ENCODE measurements at regions not wholly inside any gene's neighbourhood (a gene's known extent, or its start where the extent isn't known, plus 50 kb on each side); places are given as distances from the start of the nearest gene placed in this dataset.

DNA sequence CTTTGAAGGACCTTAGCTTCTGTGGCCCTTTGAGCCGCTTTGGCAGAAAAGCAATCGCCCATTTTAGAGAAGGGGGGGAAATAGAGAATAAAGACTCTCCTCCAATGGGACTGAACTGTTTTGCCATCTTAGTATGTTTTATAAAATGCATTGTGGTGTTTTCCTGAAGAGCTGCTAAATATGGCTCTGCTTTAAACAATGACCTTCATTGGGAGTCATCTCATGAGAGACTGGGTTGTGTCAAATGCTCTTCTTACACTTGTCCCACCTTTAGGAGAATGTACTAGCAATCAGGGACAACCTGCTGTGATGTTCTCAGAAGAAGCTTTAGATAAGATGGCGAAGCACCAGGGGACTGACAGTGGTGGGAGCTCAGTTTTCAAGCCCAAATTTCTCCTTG lies 418.9 kb upstream of the POU3F3 start:
- Histone ChIP-seq H2BK20ac (ENCODE audit: low read length) (no peak overlapping the region), H3K4ac (replicated peaks; ENCODE audit: insufficient read length, low read depth, low read length) (no peak overlapping the region), H3K27me3 (replicated peaks in 1 of 4; ENCODE audit: control insufficient read depth in 3 of 4, extremely low read depth in 1 of 4, insufficient read depth in 3 of 4, low read length in 3 of 4) (no peaks in the 10 kb centered on the region), H4K20me1 (replicated peaks in 1 of 2; ENCODE audit: control insufficient read depth in 1 of 2, insufficient read depth in 2 of 2, low read length in 2 of 2) (no peaks in the 10 kb centered on the region), H3K9ac (replicated peaks in 1 of 4; ENCODE audit: extremely low read depth in 1 of 4, low read depth in 3 of 4, low read length in 3 of 4) (no peak overlapping the region; a peak in 1 of 7 replicates), H3K27ac (ENCODE audit: low read depth, low read length) (no peak overlapping the region), H2BK12ac (ENCODE audit: low read depth, low read length) (no peak overlapping the region), H2BK5ac (ENCODE audit: low read depth, low read length) (0 out of 2 replicates have a peak overlapping the region, but pooled peaks have one; percentile 48), H2BK120ac (replicated peaks; ENCODE audit: low read depth, low read length) (peak overlapping the region; percentile 44), H3K36me3 (ENCODE audit: control insufficient read depth in 2 of 4, insufficient read depth in 4 of 4, low read length in 3 of 4) (no peaks in the 10 kb centered on the region), H4K8ac (ENCODE audit: extremely low read depth, insufficient read depth, low read length) (no peak overlapping the region), H3K4me2 (ENCODE audit: insufficient read depth in 1 of 2, low read depth in 2 of 2, low read length in 2 of 2) (peak overlapping the region; percentile 47 to 50; a peak in 3 of 4 replicates), H2AK5ac (ENCODE audit: low read depth, low read length) (no peak overlapping the region), H3K18ac (ENCODE audit: extremely low read depth, low read length) (no peak overlapping the region), H3K9me3 (ENCODE audit: insufficient read depth in 2 of 2, low read depth in 1 of 2, low read length in 1 of 2) (no peaks in the 10 kb centered on the region), H3K4me1 (replicated peaks in 1 of 4; ENCODE audit: control insufficient read depth in 3 of 4, insufficient read depth in 4 of 4, low read length in 3 of 4) (peaks cover 2 to 4% (median 3%) of the 10 kb centered on the region in 4 experiments; a peak in 3 of 7 replicates), H4K5ac (ENCODE audit: insufficient read length, low read depth, low read length) (no peak overlapping the region), H3K14ac (ENCODE audit: insufficient read length) (no peak overlapping the region), H3K23me2 (ENCODE audit: low read depth, low read length) (no peaks in the 10 kb centered on the region), H3K79me2 (ENCODE audit: control insufficient read depth in 1 of 2, insufficient read depth in 2 of 2, low read length in 2 of 2) (no peaks in the 10 kb centered on the region), H4K91ac (replicated peaks; ENCODE audit: insufficient read length, low read length) (no peak overlapping the region), H2AFZ (ENCODE audit: low read length) (peak overlapping the region; percentile 75), H3K56ac (replicated peaks; ENCODE audit: insufficient read length, low read depth, low read length) (no peak overlapping the region), H3K4me3 (ENCODE audit: extremely low read depth in 1 of 4, insufficient read depth in 2 of 4, low read depth in 3 of 4, low read length in 4 of 4) (peak overlapping the region in 1 of 4 experiments; percentile 44; a peak in 3 of 8 replicates), H3K79me1 (ENCODE audit: low read depth, low read length) (no peaks in the 10 kb centered on the region), H2BK15ac (ENCODE audit: low read length) (0 out of 2 replicates have a peak overlapping the region, but pooled peaks have one; percentile 0), H3K23ac (ENCODE audit: insufficient read length) (no peak overlapping the region)
- peak; percentile 36 for FAIRE-seq
- 91% methylated on average over 3 of the region's 3 CpGs; no CpG with 5 or more reads in 1 of the 2 experiments for WGBS, 2 experiments (ENCODE audit: extremely low coverage in 1 of 2, insufficient coverage in 1 of 2, insufficient read length in 1 of 2, insufficient replicate concordance in 2 of 2, low coverage in 1 of 2, low lambda C conversion rate in 2 of 2, missing lambda C conversion rate in 1 of 2)
- DNase-seq (ENCODE audit: low read depth in 1 of 2, low spot score in 2 of 2) = no peak
- ChIA-PET POLR2A (ENCODE audit: partially characterized antibody) (interaction anchor here (0.6 kb wide), 1 partner anchor 156 kb away, joined by 3 read pairs; no protein-coding TSS in a partner anchor), CTCF (ENCODE audit: partially characterized antibody) (interaction anchor here (0.7 to 0.9 kb wide), 4 partner anchors 11 to 175 kb away, joined by 3 to 4 read pairs (median 3); no protein-coding TSS in a partner anchor)
- TF ChIP-seq NANOG (IDR thresholded peaks at IDR 0.05; ENCODE audit: insufficient read depth, low read depth, low read length, poor library complexity, severe bottlenecking) (no peak), JUN (IDR thresholded peaks at IDR 0.05; ENCODE audit: low read depth, low read length) (no peak), RNF2 (IDR thresholded peaks at IDR 0.05; ENCODE audit: borderline replicate concordance, low read depth, low read length, missing control alignments, poor library complexity, severe bottlenecking) (no peak), KDM5A (IDR thresholded peaks at IDR 0.05; ENCODE audit: low read length) (no peak), CHD1 (IDR thresholded peaks at IDR 0.05; ENCODE audit: low read depth, low read length) (no peak)

Measured in H1 (cell line).